Raji (cell line): ENCODE measurements at regions not wholly inside any gene's neighbourhood (a gene's known extent, or its start where the extent isn't known, plus 50 kb on each side); places are given as distances from the start of the nearest gene placed in this dataset.

Experiments used
- POLR2A ChIP-seq: IDR thresholded peaks from 2 replicates; pipeline ENCODE4 v1.6.1; 2011; ENCODE audit warnings: low read depth, low read length, control low read depth; ENCODE audit not compliant: insufficient read depth

DNA sequence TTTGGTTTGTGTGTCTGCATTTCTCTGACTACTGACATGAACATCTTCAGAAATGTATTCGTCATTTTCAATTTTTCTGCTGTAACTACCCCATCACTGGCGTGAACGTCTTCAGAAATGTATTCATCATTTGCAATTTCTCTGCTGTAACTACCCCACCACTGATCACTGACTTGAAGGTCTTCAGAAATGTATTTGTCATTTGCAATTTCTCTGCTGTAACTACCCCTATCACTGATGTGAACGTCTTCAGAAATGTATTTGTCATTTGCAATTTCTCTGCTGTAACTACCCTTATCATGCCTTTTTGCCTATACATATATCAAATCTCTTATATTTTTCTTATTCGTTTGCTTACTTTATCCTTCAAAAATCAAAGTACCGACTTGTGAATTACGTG lies 274.0 kb downstream of the EFNB2 start:
- TF ChIP-seq POLR2A, result no peak

GRCh38 chr13:106260352-106260751 lies 275.1 kb downstream of the EFNB2 start:
- TF ChIP-seq POLR2A, result no peak

DNA sequence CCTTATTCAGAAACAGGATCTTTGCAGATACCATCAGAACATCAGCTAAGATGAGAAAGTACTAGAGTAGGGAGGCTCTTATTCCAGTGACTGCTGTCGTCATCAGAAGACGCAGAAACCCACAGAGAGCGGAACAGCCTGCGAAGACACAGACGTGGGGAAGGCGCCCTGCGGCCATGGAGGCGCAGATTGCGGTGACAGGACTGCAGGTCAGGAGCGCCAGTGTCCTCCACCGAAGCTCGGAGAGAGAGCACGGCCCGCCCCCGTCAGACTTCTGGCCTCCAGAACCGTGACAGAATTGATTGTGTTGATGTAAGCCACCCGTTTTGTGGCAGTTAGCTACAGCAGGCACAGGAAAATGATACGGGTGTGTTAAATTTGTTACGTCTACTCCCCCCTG lies 275.5 kb downstream of the EFNB2 start:
- TF ChIP-seq POLR2A, result no peak

- TF ChIP-seq POLR2A, result no peak
These were observed 288.7 kb downstream of the EFNB2 start for GRCh38 chr13:106246666-106247188.

DNA sequence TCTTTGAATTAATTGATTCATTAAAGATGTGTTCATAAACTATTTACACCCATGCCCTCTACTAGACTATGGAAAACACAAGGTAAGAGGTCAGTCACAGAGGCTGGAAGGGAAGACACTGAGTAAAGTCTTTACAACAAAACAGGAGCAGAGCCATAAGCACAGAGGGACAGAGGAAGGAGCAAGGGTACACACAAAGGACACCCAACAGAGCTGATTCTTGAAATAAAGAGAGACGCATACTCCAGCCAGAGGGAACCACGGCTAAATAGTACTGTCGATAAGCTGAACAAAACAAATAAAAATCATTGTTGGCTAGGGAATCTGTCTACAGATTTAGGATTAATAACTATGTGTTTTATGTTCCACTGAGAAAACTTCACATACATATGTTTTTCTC lies 289.2 kb downstream of the EFNB2 start:
- no peak for TF ChIP-seq POLR2A

- TF ChIP-seq POLR2A, result no peak
These were observed 292.4 kb downstream of the EFNB2 start for GRCh38 chr13:106243011-106243565.

DNA sequence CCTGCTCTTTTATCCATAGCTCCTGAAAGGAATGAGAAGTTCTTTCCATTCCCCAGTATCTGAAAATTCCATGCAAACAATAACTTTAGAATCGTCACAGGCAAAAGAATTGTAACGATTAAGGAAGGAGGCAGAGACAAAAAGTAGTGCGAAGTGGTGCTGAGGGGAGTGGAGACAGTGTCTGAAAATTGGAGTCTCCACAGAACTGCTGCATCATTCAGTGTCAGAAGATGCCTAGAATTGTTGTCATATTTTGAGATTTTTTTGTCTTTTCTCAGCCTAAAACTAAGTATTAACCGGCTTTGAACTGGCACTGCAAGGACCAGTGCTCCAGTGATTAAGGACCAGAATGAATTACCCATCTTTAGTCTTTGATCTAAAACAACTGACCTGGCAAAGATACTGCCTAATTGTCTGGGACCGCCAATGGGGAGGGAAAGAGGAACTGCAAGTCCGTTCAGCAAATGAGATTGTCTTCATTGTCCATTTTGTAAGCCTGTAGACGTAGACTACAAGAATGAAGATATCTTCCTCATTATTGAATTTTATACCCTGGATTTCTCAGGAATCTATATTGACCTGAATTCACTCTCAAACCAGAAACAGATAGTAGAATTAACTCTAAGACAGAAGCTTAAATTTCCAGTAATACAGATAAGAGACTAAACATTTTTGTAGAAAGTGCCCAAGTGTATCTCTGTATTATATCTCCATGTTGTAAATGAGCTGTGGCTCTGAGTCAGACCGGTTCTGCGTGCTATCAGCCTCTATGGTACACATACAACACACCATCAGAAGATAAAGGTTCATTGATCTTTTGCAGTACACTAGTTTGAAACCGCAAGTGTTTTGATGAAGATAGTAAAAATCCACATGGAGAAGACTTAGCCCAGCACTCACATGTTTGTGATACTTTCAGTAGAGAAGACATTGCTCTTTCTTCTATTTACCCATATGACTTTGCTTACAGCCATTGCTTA lies 293.2 kb downstream of the EFNB2 start:
- no peak for TF ChIP-seq POLR2A

- no peak for TF ChIP-seq POLR2A
These were observed 296.8 kb downstream of the EFNB2 start for GRCh38 chr13:106238690-106239089.

DNA sequence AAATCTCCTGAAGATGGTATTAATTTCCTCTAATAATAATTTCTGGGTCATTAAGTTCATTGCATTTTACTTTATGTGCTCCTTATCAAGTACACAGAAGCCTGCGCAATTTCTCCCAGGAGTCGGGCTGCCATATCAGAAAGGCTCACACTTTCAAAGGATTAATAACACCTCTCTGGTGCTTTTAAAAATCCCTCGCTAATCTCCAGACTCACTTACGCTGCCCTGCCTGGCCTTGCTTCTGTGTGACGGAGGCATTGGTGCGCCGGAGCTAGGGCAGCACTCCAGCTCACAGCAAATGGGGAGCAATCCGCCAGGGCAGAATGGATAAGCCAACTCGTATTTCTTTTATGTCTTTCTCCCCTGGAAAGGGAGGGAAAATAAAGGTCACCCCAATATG lies 300.8 kb downstream of the EFNB2 start:
- TF ChIP-seq POLR2A, result no peak

GRCh38 chr13:106233134-106233735 lies 302.2 kb downstream of the EFNB2 start:
- TF ChIP-seq POLR2A, result no peak

DNA sequence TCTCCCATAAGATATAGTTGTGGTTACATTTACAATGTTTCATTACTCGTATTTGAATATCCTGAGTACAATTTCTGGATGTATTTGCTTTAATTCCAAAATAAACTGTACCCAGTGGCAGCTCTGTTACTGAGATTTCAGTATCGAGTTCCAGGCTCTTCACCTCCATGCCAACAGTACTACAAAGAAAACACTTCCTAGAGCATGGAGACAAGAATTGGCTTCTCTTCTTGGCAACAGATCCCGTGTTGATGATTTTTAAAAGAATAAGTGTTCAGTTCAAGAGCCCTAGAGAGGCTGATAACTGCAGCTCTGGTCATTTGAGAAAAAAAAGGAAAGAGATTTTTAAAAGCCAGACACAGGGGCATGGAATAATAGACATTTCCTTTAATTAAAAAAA lies 302.8 kb downstream of the EFNB2 start:
- TF ChIP-seq POLR2A, result no peak

DNA sequence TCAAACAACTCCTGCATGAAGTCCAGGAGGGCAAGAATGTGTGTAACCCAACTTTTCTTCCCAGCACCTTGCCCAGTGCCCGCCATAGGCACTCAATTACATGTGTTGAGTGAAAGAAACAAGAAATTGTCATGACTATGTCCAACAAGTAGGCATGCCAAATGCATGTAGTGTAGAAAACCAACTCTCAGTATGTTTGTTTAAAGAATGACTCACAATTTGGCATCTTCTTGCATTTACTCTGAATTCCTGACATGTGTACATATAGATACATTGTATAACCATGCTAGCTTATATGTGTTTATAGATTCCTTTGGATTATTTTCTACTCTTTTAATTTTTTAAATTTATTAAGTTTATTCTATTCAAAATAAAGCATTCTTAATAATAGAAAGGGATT lies 305.0 kb downstream of the EFNB2 start:
- TF ChIP-seq POLR2A, result no peak

DNA sequence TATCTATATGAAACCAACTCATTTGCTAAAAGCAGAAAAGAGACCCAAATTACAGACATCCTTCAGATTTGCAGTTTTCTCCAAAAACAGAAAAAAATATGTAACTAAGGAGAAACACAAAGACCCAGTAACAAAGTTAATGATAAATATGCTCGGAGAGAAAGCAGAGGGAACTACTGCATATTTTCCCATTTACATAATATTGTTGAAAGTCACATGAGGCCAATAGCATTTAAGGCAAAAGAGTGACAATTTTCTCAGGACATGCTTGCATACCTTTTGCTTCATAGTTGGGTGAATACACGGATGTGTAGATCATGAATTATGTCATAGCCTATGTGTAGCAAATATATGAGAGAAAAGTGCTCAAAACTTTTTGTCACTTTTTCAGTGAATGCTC lies 310.3 kb downstream of the EFNB2 start:
- no peak for TF ChIP-seq POLR2A

DNA sequence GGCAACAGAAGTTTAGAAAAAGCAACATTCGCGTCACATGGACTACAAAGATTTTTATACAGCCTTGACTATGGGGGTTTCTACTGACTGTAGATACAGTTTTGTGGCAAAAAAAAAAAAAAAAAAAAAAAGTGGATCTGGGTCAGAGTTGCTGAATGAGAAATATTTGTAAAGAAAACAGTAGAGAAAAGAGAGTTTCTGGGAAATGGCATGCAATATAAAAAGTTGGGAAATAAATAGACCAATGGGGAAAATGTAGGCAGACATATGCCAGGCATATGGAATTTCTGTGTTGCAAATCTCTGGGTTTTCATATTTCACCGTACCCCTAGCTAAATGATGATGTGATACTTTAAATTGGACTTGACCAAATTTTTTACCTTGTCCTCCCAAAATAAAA lies 315.3 kb downstream of the EFNB2 start:
- TF ChIP-seq POLR2A, result no peak

- no peak for TF ChIP-seq POLR2A
These were observed 322.3 kb downstream of the EFNB2 start for GRCh38 chr13:106213028-106213757.
